HepG2 (cell line): ENCODE measurements at regions not wholly inside any gene's neighbourhood (a gene's known extent, or its start where the extent isn't known, plus 50 kb on each side); places are given as distances from the start of the nearest gene placed in this dataset.

Experiments used
- ATAC-seq: fragments of 200-7000 bp; cut with Tn5 transposase; 3 replicates; pipeline ENCODE4 v1.9.1; 2020; ENCODE audit warnings: mild to moderate bottlenecking, moderate library complexity
- BruUV-seq: library from RNA; stranded (reverse); fragments of 400-500 nt; replicated peaks from 2 replicates; lab custom pipeline; 2021; lab: Mats Ljungman, UMichigan
- CTCF ChIA-PET: fragments of 300-600 bp; formaldehyde crosslinking; extraction: SDS; loops from one replicate; lab custom pipeline; 2021; ENCODE audit warnings: low total read pairs, inconsistent platforms, low intra/inter-chr PET ratio; lab: Yijun Ruan, JAX
- POLR2A ChIA-PET: fragments of 350-600 bp; sonication (Branson Sonifier 250); formaldehyde crosslinking; loops from one replicate; lab custom pipeline; 2020; ENCODE audit warnings: antibody characterized with exemption, inconsistent platforms; lab: Yijun Ruan, JAX
- DNase-seq: peaks from one replicate; pipeline ENCODE4 v3.0.0-alpha.2; 2015; ENCODE audit warnings: low spot score
- FAIRE-seq: peaks from 3 replicates; lab custom pipeline; 2011; peaks lifted over from hg19 to GRCh38; lab: Jason Lieb, UNC
- H2AFZ ChIP-seq: one replicate; pipeline ENCODE4 v1.6.1; 2011; ENCODE audit warnings: low read length, inconsistent platforms
- H3K27ac ChIP-seq: fragments of 300-600 bp; 3 replicates; pipeline ENCODE4 v1.8.0; 2011; ENCODE audit warnings: mixed run types, mild to moderate bottlenecking, mixed read lengths, low read length, inconsistent platforms; ENCODE audit not compliant: insufficient read depth; ENCODE audit errors: extremely low read length
- H3K27me3 ChIP-seq, 2 experiments: fragments of 200-600 bp in 1 of 2; 2 replicates in 1 of 2; 3 replicates in 1 of 2; pipeline versions ENCODE4 v1.6.0 to v1.8.0; 2011; ENCODE audit warnings: low read length in 2 of 2, mild to moderate bottlenecking in 2 of 2, moderate library complexity in 2 of 2, inconsistent platforms in 1 of 2; ENCODE audit not compliant: insufficient read depth in 2 of 2, control insufficient read depth in 1 of 2
- H3K36me3 ChIP-seq, 2 experiments: fragments of 200-600 bp in 1 of 2; replicated peaks in 1 of 2; 2 replicates in 1 of 2; 3 replicates in 1 of 2; pipeline versions ENCODE4 v1.5.1 to v1.8.0; 2011; ENCODE audit warnings: low read length in 2 of 2, inconsistent platforms in 1 of 2; ENCODE audit not compliant: insufficient read depth in 2 of 2, control insufficient read depth in 1 of 2
- H3K4me1 ChIP-seq: 2 replicates; pipeline ENCODE4 v1.5.1; 2012; ENCODE audit warnings: low read length, inconsistent platforms; ENCODE audit not compliant: insufficient read depth
- H3K4me2 ChIP-seq: 2 replicates; pipeline ENCODE4 v1.6.0; 2011; ENCODE audit warnings: low read depth, low read length, inconsistent platforms
- H3K4me3 ChIP-seq, 3 experiments: fragments of 200-600 bp in 1 of 3; sonication (generic), shearing (Covaris generic) in 1 of 3; replicated peaks in 1 of 3; 2 replicates each; pipeline ENCODE4 v1.5.1; 2011 to 2016; ENCODE audit warnings: low read length in 3 of 3, inconsistent platforms in 2 of 3, low read depth in 2 of 3, mild to moderate bottlenecking in 2 of 3, control low read depth in 1 of 3, mixed read lengths in 1 of 3; ENCODE audit not compliant: insufficient read depth in 1 of 3
- H3K79me2 ChIP-seq: one replicate; pipeline ENCODE4 v1.6.1; 2011; ENCODE audit warnings: low read length, inconsistent platforms; ENCODE audit not compliant: insufficient read depth
- H3K9ac ChIP-seq: 2 replicates; pipeline ENCODE4 v1.6.0; 2011; ENCODE audit warnings: mild to moderate bottlenecking, low read depth, low read length, inconsistent platforms; ENCODE audit not compliant: insufficient read depth
- H3K9me3 ChIP-seq: 2 replicates; pipeline ENCODE4 v1.5.1; 2012; ENCODE audit warnings: mild to moderate bottlenecking, low read length
- H4K20me1 ChIP-seq: 2 replicates; pipeline ENCODE4 v1.6.0; 2011; ENCODE audit warnings: inconsistent platforms, mild to moderate bottlenecking, low read length, moderate library complexity; ENCODE audit not compliant: insufficient read depth
- FOSL2 ChIP-seq: sonication (generic); formaldehyde crosslinking; IDR thresholded peaks from 2 replicates; pipeline ENCODE4 v1.4.0; 2020; ENCODE audit warnings: missing genetic modification reagents
- ZNF12 ChIP-seq: sonication (generic); formaldehyde crosslinking; IDR thresholded peaks from 2 replicates; pipeline ENCODE4 v1.5.0; 2020; ENCODE audit warnings: missing genetic modification reagents
- ZNF709 ChIP-seq: sonication (generic); formaldehyde crosslinking; IDR thresholded peaks from 2 replicates; pipeline ENCODE4 v1.5.0; 2020; ENCODE audit warnings: mild to moderate bottlenecking, missing genetic modification reagents
- WGBS: methylation state at CpG from one replicate; pipeline ENCODE4 v1.1.6; 2017; ENCODE audit warnings: low lambda C conversion rate; 5-methylcytosine and 5-hydroxymethylcytosine counted together
- in situ Hi-C: cut with HindIII; loops from 2 replicates; pipeline ENCODE4 v1.10.0; 2017; ENCODE audit warnings: low pct_unique_long_range_greater_than_20kb; ENCODE audit not compliant: extremely low pct_ligation_motif_present
- intact Hi-C: fragments of 100-400 bp; cut with micrococcal nuclease; formaldehyde crosslinking; loops from one replicate; pipeline ENCODE4 v1.10.0; 2022; ENCODE audit not compliant: unreplicated experiment
- TF ChIP-seq, protein P1 (sequence below): sonication (generic); formaldehyde crosslinking; IDR thresholded peaks from 2 replicates; pipeline ENCODE4 v1.5.0; 2020; ENCODE audit warnings: missing genetic modification reagents

DNA sequence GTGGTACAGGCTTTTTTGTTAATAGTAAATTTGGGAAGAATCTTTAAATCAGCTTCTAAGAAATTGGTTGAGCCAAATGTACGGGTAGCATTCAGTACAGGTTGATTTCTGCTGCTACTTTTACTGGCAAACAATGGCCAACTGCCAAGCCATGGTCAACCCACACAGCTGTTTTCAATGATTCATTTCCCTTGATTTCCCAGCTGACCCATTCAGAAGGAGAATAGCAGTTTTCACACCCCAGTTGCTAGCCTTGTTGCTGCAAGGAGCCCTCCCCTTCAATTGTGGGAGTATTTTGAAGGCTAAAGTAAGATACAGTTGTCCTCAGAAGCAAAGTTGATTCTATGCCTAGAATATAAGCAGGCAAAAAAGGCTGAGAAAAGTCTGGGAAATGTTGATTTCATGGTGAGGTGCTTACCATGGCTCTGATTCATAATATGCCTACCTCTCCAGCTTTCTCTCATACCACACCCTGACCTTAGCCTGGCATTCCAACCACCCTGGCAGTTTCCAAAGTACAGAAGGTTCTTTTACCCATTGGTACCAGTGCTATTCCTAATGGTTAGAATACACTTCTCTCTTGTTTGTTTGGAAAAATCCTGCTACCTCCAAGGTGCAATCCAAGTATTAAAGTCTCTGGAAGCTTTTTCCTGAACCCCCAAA lies 320.3 kb upstream of the TGFBR2 start:
- H3K27ac ChIP-seq: no peak overlapping the region
- TF ChIP-seq FOSL2 (CRISPR knock-in tag): peak; percentile 51
- no peak for TF ChIP-seq ZNF709 (CRISPR knock-in tag)
- peak; percentile 21 for FAIRE-seq
- ATAC-seq: no peak
- BruUV-seq: no TSS peak
- no peaks in the 10 kb centered on the region for H3K36me3 ChIP-seq
- no peak overlapping the region for H3K4me3 ChIP-seq
- no peak overlapping the region for H3K4me2 ChIP-seq
- ChIA-PET POLR2A (interaction anchor here (4.4 kb wide), 1 partner anchor 27 kb away, joined by 30 read pairs; no protein-coding TSS in a partner anchor), CTCF (no interaction called here)
- no peaks in the 10 kb centered on the region for H3K9me3 ChIP-seq
- DNase-seq: no peak
- no peaks in the 10 kb centered on the region for H3K79me2 ChIP-seq
- intact Hi-C loops (no loop called here), in situ Hi-C loops (no loop called here)
- H3K4me1 ChIP-seq: peaks cover 32% of the 10 kb centered on the region
- WGBS: 95% methylated on average over 1 of the region's 1 CpG
- H2AFZ ChIP-seq: peak overlapping the region; percentile 32
- H4K20me1 ChIP-seq: no peaks in the 10 kb centered on the region
- no peak overlapping the region for H3K9ac ChIP-seq
- no peaks in the 10 kb centered on the region for H3K27me3 ChIP-seq

GRCh38 chr3:30286811-30287210 lies 319.6 kb upstream of the TGFBR2 start:
- Histone ChIP-seq H4K20me1 (no peaks in the 10 kb centered on the region), H3K9ac (no peak overlapping the region), H3K27me3 (no peaks in the 10 kb centered on the region), H3K4me1 (peaks cover 39% of the 10 kb centered on the region), H3K4me3 (no peak overlapping the region), H3K36me3 (no peaks in the 10 kb centered on the region), H3K4me2 (no peak overlapping the region), H3K9me3 (no peaks in the 10 kb centered on the region), H2AFZ (no peak overlapping the region), H3K79me2 (no peaks in the 10 kb centered on the region), H3K27ac (no peak overlapping the region)
- ChIA-PET POLR2A (interaction anchor here (4.4 kb wide), 1 partner anchor 28 kb away, joined by 30 read pairs; no protein-coding TSS in a partner anchor), CTCF (no interaction called here)
- no peak for DNase-seq
- no TSS peak for BruUV-seq
- no peak for ATAC-seq
- peak; percentile 96 for TF ChIP-seq ZNF12 (CRISPR knock-in tag)
- TF ChIP-seq, protein P1, sequence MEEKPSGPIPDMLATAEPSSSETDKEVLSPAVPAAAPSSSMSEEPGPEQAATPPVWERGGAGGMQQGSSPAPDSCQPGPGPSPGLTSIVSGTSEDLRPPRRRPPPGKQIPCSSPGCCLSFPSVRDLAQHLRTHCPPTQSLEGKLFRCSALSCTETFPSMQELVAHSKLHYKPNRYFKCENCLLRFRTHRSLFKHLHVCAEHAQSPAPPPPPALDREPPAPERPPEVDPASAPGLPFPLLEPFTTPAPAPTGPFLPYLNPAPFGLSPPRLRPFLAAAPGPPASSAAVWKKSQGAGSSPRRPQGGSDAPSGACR: no peak
- in situ Hi-C loops: no loop called here
- WGBS: 86% methylated on average over 2 of the region's 2 CpGs
- no peak for FAIRE-seq
- intact Hi-C loops: no loop called here
